ENCODE measurements at regions not wholly inside any gene's neighbourhood (a gene's known extent, or its start where the extent isn't known, plus 50 kb on each side); places are given as distances from the start of the nearest gene placed in this dataset.
"Not testable (repeated sequence)": the region's sequence is repeated elsewhere in the genome, so short reads cannot be mapped to it uniquely, and the experiment has no call there.

GRCh38 chr4:13922873-13923645, 295.5 kb upstream of the BOD1L1 start:
- DNase-seq (ENCODE audit: low spot score) (no peak), FAIRE-seq (no peak)

GRCh38 chr4:13924900-13925299, 297.4 kb upstream of the BOD1L1 start:
- FAIRE-seq; DNase-seq (ENCODE audit: low spot score): not testable (repeated sequence)

- DNase-seq (ENCODE audit: low spot score) (no peak), FAIRE-seq (no peak)
Measured at GRCh38 chr4:13928214-13928613, 300.7 kb upstream of the BOD1L1 start.

DNA sequence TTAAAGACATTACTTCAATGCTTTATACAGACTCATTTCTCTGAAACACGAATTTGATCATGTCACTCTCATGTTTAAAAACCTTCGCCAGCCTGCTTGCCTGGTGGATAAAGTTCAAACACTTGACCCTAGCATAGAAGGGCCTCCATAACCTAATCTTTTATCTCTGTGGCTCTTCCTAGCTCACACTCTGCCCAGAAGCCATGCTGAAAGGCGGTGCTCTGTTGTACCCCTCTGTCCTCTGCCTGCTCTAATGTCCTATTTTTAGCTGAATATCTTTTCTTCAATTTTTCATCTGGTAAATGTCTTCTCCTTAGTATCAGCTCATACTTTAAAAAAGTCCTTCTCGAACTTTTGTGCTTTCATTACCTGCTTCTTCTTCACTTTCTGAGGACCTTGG, 302.6 kb upstream of the BOD1L1 start:
- no peak for FAIRE-seq
- no peak for DNase-seq (ENCODE audit: low spot score)

DNA sequence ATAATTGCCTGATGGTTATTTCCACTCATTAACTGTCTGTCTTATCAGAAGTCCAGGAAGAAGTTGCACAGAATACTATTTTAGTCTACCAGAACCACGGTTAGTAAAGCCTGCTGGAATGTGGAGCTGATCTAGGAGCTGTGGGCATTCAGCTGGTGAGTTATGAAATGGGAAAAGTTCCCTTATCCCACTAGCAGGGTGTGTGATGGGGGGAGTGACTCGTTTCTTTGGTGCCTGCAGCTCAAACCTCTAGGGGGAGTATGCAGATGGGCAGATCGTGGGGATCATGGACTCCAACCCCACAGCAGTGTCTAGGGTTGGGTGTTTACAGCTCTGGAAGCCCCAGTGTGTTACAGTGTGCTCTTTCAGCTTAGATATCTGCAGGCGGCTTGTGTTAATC, 305.7 kb upstream of the BOD1L1 start:
- DNase-seq (ENCODE audit: low spot score) (no peak), FAIRE-seq (no peak)

- no peak for FAIRE-seq
- no peak for DNase-seq (ENCODE audit: low spot score)
Measured at GRCh38 chr4:13938299-13938698, 310.8 kb upstream of the BOD1L1 start.

- DNase-seq (ENCODE audit: low spot score) (no peak), FAIRE-seq (no peak)
Measured at GRCh38 chr4:13940921-13941320, 313.4 kb upstream of the BOD1L1 start.

DNA sequence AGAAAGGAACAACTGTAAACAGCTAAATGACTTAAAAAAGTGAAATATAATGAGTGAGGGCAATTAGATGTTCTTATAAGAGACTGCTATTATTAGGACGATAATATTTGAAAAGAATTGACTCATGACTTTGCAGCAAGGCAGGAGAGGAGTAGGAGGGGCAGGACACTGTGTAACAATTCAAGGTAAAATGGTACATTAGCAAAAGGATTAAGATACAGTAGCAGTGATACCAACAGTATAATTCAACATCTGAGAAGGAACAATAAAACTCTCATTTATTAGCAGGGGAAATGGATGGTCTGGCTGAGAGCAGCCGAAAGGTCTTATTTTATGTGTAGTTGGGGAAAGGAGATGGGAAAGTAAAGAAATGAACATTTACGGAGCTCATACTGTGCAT, 315.5 kb upstream of the BOD1L1 start:
- DNase-seq (ENCODE audit: low spot score): no peak
- FAIRE-seq: no peak

- DNase-seq (ENCODE audit: low spot score) (no peak), FAIRE-seq (no peak)
Measured at GRCh38 chr4:13944095-13944511, 316.6 kb upstream of the BOD1L1 start.

GRCh38 chr4:13947921-13948320, 320.4 kb upstream of the BOD1L1 start:
- no peak for DNase-seq (ENCODE audit: low spot score)
- FAIRE-seq: no peak

GRCh38 chr4:13950491-13950890, 323.0 kb upstream of the BOD1L1 start:
- FAIRE-seq (no peak), DNase-seq (ENCODE audit: low spot score) (no peak)

GRCh38 chr4:13953083-13953482, 325.6 kb upstream of the BOD1L1 start:
- FAIRE-seq (no peak), DNase-seq (ENCODE audit: low spot score) (no peak)

DNA sequence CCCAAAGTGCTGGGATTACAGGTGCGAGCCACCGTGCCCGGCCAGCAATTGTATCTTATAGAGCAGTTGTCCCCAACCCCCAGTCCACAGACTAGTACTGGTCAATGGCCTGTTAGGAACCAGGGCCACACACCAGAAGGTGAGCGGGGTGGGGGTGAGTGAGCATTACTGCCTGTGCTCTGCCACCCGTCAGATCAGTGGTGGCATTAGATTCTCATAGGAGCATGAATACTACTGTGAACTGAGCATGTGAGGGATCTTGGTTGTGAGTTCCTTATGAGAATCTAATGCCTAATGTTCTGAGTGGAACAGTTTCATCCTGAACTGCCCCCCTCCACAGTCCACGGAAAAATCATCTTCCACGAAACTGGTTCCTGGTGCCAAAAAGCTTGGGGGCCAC, 328.0 kb upstream of the BOD1L1 start:
- DNase-seq (ENCODE audit: low spot score): no peak
- FAIRE-seq: no peak

GRCh38 chr4:13956947-13957346, 329.4 kb upstream of the BOD1L1 start:
- FAIRE-seq (no peak), DNase-seq (ENCODE audit: low spot score) (no peak)

GRCh38 chr4:13957871-13958270, 330.3 kb upstream of the BOD1L1 start:
- FAIRE-seq: no peak

GRCh38 chr4:13963601-13964000, 336.1 kb upstream of the BOD1L1 start:
- DNase-seq (ENCODE audit: low spot score): no peak
- FAIRE-seq: no peak

More at GRCh38 chr4:13957871-13958270, 330.3 kb upstream of the BOD1L1 start:
- no peak for DNase-seq (ENCODE audit: low spot score)

DNA sequence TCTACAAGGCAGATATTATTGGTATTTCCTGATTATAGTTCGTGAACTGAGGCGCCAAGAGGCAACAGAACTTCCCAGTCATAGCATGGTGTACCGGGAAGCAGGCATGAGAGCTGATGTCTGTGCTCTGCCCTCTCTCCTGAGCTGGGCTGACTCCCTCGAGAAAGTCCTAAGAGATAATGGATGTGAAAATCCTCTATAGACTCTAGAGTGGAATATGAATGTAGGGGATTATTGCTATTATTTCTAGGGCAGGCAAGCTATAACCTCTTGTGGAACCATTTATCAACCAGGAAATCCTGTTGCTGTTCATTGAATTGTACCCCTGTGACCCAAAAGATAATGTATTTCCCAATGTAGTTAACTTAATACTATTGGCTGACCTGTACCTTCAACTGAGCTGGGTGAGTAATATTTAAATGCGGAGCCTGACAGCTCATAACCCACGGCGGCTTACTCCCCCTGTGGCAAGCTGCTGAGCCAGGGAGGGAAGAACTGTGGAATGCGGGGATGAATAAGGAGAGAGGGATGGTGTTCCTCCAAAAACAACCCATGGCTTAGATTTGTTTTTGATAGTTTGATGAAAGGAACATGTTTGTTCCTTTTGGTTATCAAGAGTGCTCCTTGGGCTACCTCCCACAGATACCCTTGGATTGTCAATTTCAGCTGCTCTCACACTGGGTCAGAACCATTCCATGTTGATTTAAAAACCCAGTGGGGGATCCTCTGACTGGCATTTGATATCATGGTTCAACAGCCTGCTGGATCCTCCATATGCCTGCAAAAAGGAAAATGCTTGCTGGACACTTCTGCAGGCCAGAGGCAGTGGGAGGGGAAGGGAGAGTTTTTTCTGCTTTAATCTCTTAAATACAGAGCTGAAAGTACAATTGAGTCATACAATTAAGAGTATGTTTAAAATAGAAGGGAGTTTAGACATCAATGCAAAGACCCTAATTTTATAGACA, 339.0 kb upstream of the BOD1L1 start:
- FAIRE-seq: no peak
- peak; percentile 21 for DNase-seq (ENCODE audit: low spot score)

- DNase-seq (ENCODE audit: low spot score) (no peak), FAIRE-seq (no peak)
Measured at GRCh38 chr4:13968723-13969122, 341.2 kb upstream of the BOD1L1 start.

DNA sequence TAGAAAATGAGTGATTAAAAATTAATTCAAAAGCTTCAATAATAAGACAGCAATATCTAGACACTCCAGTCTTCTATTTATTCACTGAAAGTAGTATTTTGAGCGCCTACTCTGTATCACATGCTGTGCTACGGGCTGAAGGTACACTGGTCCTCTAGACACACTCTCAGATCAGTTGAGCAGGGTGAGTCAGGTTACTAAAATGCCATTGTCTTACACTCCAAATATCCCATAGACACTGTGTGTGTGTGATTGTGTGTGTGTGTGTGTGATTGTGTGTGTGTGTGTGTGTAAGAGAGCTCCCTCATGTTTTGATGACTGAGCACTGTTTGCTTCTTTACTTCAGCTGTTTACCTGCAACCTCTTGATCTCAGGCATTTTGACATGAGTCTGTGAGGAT, 342.8 kb upstream of the BOD1L1 start:
- DNase-seq (ENCODE audit: low spot score) (no peak), FAIRE-seq (no peak)

- DNase-seq (ENCODE audit: low spot score) (no peak), FAIRE-seq (no peak)
Measured at GRCh38 chr4:13977746-13978145, 350.2 kb upstream of the BOD1L1 start.

DNA sequence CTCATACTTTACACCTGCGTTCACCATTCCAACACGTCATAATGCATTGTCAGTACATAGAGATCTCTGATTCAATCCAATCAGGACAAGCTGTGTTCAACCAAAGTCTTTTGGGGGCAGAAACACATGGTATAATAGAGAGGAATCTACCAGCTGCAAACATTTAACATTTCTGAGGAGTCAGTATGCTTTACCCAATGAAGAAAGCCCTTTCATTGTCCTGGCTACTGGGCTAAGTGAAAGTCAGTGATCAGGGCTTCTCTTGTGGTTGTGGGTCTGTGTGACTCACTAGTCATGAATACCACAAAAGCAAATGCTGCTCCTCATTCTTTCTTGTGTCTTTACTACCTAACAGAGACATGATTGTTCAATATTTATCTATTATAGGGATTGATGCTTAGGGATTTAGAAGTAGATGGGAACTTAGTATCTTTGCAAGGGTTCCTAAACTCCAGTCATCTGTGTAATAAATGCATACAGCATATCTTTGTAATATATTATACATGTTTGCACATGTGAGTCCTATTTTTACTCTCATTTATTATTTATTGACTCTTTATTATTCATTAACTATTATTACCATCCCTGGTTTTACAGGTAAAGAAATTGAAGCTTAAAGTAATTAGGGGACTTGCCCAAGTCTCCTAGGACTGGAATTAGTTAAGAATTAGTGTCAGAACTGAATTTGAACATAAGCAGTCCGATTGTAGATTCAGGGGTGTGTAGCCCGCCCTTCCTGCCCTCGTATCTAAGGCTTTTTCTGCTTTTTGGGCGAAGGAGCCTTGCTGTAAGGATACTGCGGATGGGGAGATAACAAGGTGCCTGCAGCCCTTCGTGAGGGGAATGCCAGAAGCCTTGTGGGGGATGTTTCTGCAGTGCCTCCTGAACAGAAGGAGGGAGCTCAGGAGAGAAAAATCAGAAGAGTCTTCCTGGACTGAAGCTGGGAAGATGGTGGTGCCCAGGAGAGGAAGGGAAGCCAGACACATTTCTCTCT, 353.1 kb upstream of the BOD1L1 start:
- no peak for FAIRE-seq
- DNase-seq (ENCODE audit: low spot score): peak; percentile 69
